Naive thymus-derived CD8-positive, alpha-beta T cell (primary cell): ENCODE measurements at regions not wholly inside any gene's neighbourhood (a gene's known extent, or its start where the extent isn't known, plus 50 kb on each side); places are given as distances from the start of the nearest gene placed in this dataset.

ENCODE experiments used
- ATAC-seq, 2 donors: fragments of 150-1000 bp; cut with Tn5 transposase in 1 of 2; sonication (Bioruptor Pico), chemical (Tn5 transposase) in 1 of 2; 1 replicate in 1 of 2; 2 replicates in 1 of 2; pipeline ENCODE4 v1.10.0; 2021; ENCODE audit warnings: mild to moderate bottlenecking in 2 of 2, moderate library complexity in 2 of 2
- POLR2A ChIA-PET: fragments of 350-600 bp; sonication (Branson Sonifier 250); formaldehyde crosslinking; loops from one replicate; lab custom pipeline; 2021; ENCODE audit warnings: antibody characterized with exemption; lab: Charles Lee
- DNase-seq, 10 donors: peaks; one replicate each; pipeline versions ENCODE4 v3.0.0 to v3.0.0-alpha.2; 2020 to 2022
- H3K27ac Mint-ChIP-seq, 10 donors: one replicate each; pipeline ENCODE4 v1.8.0; 2020 to 2022; ENCODE audit warnings: mild to moderate bottlenecking in 10 of 10, mixed read lengths in 10 of 10, moderate library complexity in 4 of 10, inconsistent platforms in 1 of 10
- H3K27me3 Mint-ChIP-seq, 5 donors: one replicate each; pipeline ENCODE4 v1.8.0; 2021 to 2022; ENCODE audit warnings: mixed read lengths in 5 of 5
- H3K36me3 Mint-ChIP-seq, 3 donors: one replicate each; pipeline ENCODE4 v1.8.0; 2020 to 2022; ENCODE audit warnings: mixed read lengths in 3 of 3, mild to moderate bottlenecking in 2 of 3, inconsistent platforms in 1 of 3
- H3K4me1 Mint-ChIP-seq, 4 donors: one replicate each; pipeline ENCODE4 v1.8.0; 2021 to 2022; ENCODE audit warnings: mixed read lengths in 4 of 4
- H3K4me3 Mint-ChIP-seq, 10 donors: one replicate each; pipeline ENCODE4 v1.8.0; 2020 to 2022; ENCODE audit warnings: mild to moderate bottlenecking in 10 of 10, mixed read lengths in 10 of 10, moderate library complexity in 6 of 10, inconsistent platforms in 1 of 10
- H3K9me3 Mint-ChIP-seq, 9 donors: one replicate each; pipeline ENCODE4 v1.8.0; 2020 to 2022; ENCODE audit warnings: mixed read lengths in 9 of 9, mild to moderate bottlenecking in 3 of 9, inconsistent platforms in 1 of 9, moderate library complexity in 1 of 9

DNA sequence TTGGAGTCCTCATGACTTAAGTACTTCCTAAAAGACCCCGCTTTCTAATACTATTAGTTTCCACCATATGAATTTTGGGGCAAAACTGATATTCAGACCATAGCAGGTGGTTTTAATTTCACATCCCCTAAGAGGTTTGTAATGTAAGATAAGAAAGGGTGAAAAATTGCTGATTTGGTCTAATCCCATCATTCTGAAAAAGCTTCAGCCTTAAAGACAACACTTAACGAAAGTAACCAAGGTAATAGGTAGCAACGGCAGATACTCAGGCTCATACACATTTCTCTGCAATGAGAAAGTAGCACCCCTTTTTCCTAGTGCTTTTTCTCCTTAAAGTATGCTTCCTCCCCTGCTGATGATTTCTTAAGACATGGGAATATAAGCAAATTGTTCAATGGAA is 376.9 kb upstream of the LYPLAL1 start:
- H3K36me3 Mint-ChIP-seq: peaks cover 0 to 4% (median 0%) of the 10 kb centered on the region in 3 donors
- DNase-seq: no peak
- no peak overlapping the region for H3K4me3 Mint-ChIP-seq
- no peak overlapping the region for H3K27ac Mint-ChIP-seq
- H3K9me3 Mint-ChIP-seq: peaks cover 0 to 9% (median 0%) of the 10 kb centered on the region in 9 donors
- H3K4me1 Mint-ChIP-seq: no peaks in the 10 kb centered on the region
- ATAC-seq: no peak
- H3K27me3 Mint-ChIP-seq: peaks cover 0 to 3% (median 0%) of the 10 kb centered on the region in 5 donors
- POLR2A ChIA-PET: no interaction called here

GRCh38 chr1:218802799-218803198 is 370.9 kb upstream of the LYPLAL1 start:
- H3K4me1 Mint-ChIP-seq: no peaks in the 10 kb centered on the region
- POLR2A ChIA-PET: no interaction called here
- DNase-seq (no peak), ATAC-seq (no peak)
- H3K9me3 Mint-ChIP-seq: peaks cover 0 to 13% (median 2%) of the 10 kb centered on the region in 9 donors
- peaks cover 0 to 4% (median 0%) of the 10 kb centered on the region in 3 donors for H3K36me3 Mint-ChIP-seq
- peaks cover 0 to 4% (median 0%) of the 10 kb centered on the region in 5 donors for H3K27me3 Mint-ChIP-seq
- no peak overlapping the region for H3K4me3 Mint-ChIP-seq
- H3K27ac Mint-ChIP-seq: no peak overlapping the region

DNA sequence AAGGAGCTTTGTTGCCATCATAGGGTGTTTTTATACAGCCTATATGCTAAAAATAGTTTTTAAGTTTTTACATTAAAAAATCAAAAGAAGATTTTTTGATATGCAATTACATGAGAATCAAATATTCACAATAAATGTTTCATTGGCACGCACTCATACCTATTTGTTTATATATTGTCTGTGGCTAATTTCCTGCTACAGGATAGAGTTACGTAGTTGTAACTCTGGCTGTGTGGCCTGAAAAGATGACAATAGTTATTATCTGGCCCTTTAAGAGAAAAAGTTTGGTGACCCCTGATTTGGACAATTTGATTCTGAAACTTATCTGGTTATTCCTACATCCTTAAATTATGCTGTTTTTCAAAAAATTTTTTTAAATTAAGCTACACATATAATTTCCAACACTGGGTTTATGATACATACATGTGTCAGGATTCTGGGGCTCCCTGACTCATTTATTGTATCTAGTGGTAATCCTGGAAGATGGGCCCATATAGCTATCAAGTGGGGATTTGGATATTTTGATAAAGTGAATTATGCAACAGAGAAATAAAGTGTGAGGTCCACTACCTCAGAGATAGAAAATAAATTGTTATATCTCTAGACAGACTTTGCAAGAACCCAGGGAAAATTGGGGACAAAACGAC is 370.2 kb upstream of the LYPLAL1 start:
- H3K4me3 Mint-ChIP-seq: no peak overlapping the region
- DNase-seq (no peak), ATAC-seq (no peak)
- H3K27me3 Mint-ChIP-seq: peaks cover 0 to 9% (median 0%) of the 10 kb centered on the region in 5 donors
- POLR2A ChIA-PET: no interaction called here
- H3K4me1 Mint-ChIP-seq: no peaks in the 10 kb centered on the region
- peaks cover 0 to 4% (median 0%) of the 10 kb centered on the region in 3 donors for H3K36me3 Mint-ChIP-seq
- H3K9me3 Mint-ChIP-seq: peaks cover 0 to 16% (median 4%) of the 10 kb centered on the region in 9 donors
- no peak overlapping the region for H3K27ac Mint-ChIP-seq

DNA sequence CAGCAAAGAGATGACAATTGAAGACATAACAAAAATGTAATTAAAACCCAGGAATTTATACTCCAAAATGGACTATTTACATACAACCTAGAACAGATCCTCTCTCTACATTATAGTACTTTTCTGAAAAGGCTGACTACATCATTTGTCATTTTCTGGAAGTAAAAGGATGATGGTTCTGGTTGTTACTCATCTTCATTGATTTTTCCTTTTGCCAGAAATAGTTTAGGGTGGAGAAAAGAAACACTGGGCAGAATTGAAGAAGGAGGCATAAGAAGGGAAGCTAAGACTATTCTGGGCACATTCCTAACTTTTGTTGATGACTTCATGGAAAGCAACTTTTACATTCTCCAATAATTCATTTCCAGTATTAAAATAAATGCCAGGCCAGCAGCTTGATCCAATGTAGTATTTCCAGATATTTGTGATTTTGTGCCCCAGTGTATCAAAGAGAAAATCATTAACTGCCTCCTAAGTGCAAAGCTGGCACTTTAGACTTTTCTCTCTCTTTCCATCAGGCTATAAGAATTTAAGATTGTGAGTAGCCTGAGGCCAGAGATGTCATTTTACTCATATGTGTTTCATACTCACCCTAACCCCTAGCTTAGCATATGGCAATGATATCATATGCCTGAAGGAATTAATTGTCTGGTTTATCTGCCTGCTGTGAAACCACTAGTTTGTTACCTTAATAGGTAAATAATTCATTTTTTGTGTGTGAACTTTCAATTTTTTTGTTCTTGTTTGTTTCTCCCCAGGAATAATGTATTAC is 369.5 kb upstream of the LYPLAL1 start:
- Mint-ChIP-seq H3K4me1 (no peaks in the 10 kb centered on the region), H3K36me3 (peaks cover 0 to 4% (median 0%) of the 10 kb centered on the region in 3 donors), H3K4me3 (no peak overlapping the region), H3K9me3 (peaks cover 0 to 13% (median 4%) of the 10 kb centered on the region in 9 donors), H3K27ac (no peak overlapping the region), H3K27me3 (peaks cover 0 to 14% (median 0%) of the 10 kb centered on the region in 5 donors)
- ATAC-seq: no peak
- POLR2A ChIA-PET: no interaction called here
- DNase-seq: no peak

- H3K9me3 Mint-ChIP-seq: peaks cover 0 to 12% (median 0%) of the 10 kb centered on the region in 9 donors
- no peak overlapping the region for H3K27ac Mint-ChIP-seq
- H3K4me1 Mint-ChIP-seq: no peaks in the 10 kb centered on the region
- no peak for DNase-seq
- POLR2A ChIA-PET: no interaction called here
- no peak overlapping the region for H3K4me3 Mint-ChIP-seq
- ATAC-seq: no peak
- H3K27me3 Mint-ChIP-seq: peaks cover 0 to 10% (median 0%) of the 10 kb centered on the region in 5 donors
- no peaks in the 10 kb centered on the region for H3K36me3 Mint-ChIP-seq
Measured at GRCh38 chr1:218809061-218809460, 364.6 kb upstream of the LYPLAL1 start.

GRCh38 chr1:218809625-218810024 is 364.1 kb upstream of the LYPLAL1 start:
- Mint-ChIP-seq H3K27me3 (peaks cover 0 to 10% (median 0%) of the 10 kb centered on the region in 5 donors), H3K36me3 (no peaks in the 10 kb centered on the region), H3K4me1 (no peaks in the 10 kb centered on the region), H3K27ac (no peak overlapping the region), H3K4me3 (no peak overlapping the region), H3K9me3 (peaks cover 0 to 12% (median 0%) of the 10 kb centered on the region in 9 donors)
- no peak for DNase-seq
- no peak for ATAC-seq
- POLR2A ChIA-PET: no interaction called here

DNA sequence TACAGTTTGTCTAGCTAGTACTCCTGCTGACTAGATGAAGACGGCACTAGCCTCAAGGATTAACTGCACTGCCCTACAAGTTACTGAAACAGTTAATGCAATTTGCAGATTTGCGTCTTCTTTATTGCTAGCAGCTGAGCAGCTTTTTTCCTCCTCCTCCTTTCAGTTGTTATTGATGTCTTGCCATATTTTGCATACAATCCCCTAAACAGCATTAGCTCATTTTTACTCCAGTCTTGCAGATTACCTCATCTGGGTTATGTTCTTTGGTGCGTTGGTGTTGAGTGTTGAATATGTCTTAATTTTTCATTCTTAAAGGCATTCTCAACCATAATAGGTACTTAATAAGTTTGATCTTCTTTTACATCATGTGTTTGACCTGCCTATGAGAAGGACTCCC is 363.4 kb upstream of the LYPLAL1 start:
- ATAC-seq: no peak
- no peak overlapping the region for H3K27ac Mint-ChIP-seq
- peaks cover 0 to 10% (median 0%) of the 10 kb centered on the region in 5 donors for H3K27me3 Mint-ChIP-seq
- POLR2A ChIA-PET: no interaction called here
- H3K36me3 Mint-ChIP-seq: no peaks in the 10 kb centered on the region
- H3K9me3 Mint-ChIP-seq: peaks cover 0 to 12% (median 0%) of the 10 kb centered on the region in 9 donors
- no peak overlapping the region for H3K4me3 Mint-ChIP-seq
- DNase-seq: no peak
- no peaks in the 10 kb centered on the region for H3K4me1 Mint-ChIP-seq

DNA sequence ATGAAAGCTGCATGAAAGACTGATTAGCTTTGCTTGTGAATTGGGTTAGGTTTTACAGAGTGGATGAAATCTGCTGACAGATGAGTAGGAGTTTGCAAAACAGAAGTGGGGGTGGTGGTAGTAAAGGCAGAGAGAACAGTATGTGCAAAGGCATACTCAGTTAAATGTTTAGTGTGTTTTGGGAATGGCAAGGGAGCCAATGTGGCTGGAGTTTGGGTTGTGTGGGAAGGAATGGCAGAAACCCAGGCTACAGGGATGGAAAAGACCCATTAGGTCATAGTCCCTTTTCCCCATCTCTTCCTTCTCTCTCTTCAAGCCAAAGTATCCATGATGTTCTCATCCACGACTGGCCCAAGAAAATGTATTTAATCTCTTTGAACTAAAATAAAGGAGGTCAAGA is 362.2 kb upstream of the LYPLAL1 start:
- no peak overlapping the region for H3K27ac Mint-ChIP-seq
- no peaks in the 10 kb centered on the region for H3K36me3 Mint-ChIP-seq
- DNase-seq (no peak), ATAC-seq (no peak)
- H3K4me1 Mint-ChIP-seq: no peaks in the 10 kb centered on the region
- peaks cover 0 to 10% (median 0%) of the 10 kb centered on the region in 5 donors for H3K27me3 Mint-ChIP-seq
- POLR2A ChIA-PET: no interaction called here
- peaks cover 0 to 12% (median 0%) of the 10 kb centered on the region in 9 donors for H3K9me3 Mint-ChIP-seq
- no peak overlapping the region for H3K4me3 Mint-ChIP-seq

DNA sequence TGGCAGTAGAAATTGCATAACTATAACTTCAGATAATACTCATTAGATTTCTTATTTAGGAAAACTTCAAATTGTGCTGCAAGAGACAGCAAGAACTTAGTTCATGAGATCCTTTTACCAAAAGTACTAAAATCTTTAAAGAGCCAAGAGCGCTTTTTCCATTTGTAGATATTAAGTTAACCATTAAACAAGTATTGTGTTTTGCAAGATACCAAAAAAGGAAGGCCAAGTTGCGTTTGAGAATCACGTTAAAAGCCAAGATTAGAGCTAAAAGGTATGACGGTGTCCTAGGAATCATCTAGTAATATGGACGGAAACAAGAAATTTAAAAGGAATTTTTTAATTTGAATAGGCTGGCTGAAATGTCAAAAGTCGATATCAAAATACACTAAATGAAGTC is 361.3 kb upstream of the LYPLAL1 start:
- POLR2A ChIA-PET: no interaction called here
- Mint-ChIP-seq H3K4me1 (no peaks in the 10 kb centered on the region), H3K4me3 (no peak overlapping the region), H3K27me3 (peaks cover 0 to 10% (median 0%) of the 10 kb centered on the region in 5 donors), H3K36me3 (no peaks in the 10 kb centered on the region), H3K9me3 (peaks cover 0 to 12% (median 0%) of the 10 kb centered on the region in 9 donors), H3K27ac (no peak overlapping the region)
- ATAC-seq: no peak
- DNase-seq: no peak

GRCh38 chr1:218813237-218813636 is 360.4 kb upstream of the LYPLAL1 start:
- POLR2A ChIA-PET: no interaction called here
- peaks cover 0 to 8% (median 0%) of the 10 kb centered on the region in 9 donors for H3K9me3 Mint-ChIP-seq
- no peaks in the 10 kb centered on the region for H3K36me3 Mint-ChIP-seq
- no peak overlapping the region for H3K4me3 Mint-ChIP-seq
- H3K27me3 Mint-ChIP-seq: peaks cover 0 to 7% (median 0%) of the 10 kb centered on the region in 5 donors
- ATAC-seq (no peak), DNase-seq (no peak)
- no peaks in the 10 kb centered on the region for H3K4me1 Mint-ChIP-seq
- no peak overlapping the region for H3K27ac Mint-ChIP-seq

- peaks cover 0 to 1% (median 0%) of the 10 kb centered on the region in 9 donors for H3K9me3 Mint-ChIP-seq
- ATAC-seq: no peak
- H3K27ac Mint-ChIP-seq: no peak overlapping the region
- H3K4me3 Mint-ChIP-seq: no peak overlapping the region
- no peak for DNase-seq
- no peaks in the 10 kb centered on the region for H3K27me3 Mint-ChIP-seq
- H3K4me1 Mint-ChIP-seq: no peaks in the 10 kb centered on the region
- POLR2A ChIA-PET: no interaction called here
- H3K36me3 Mint-ChIP-seq: no peaks in the 10 kb centered on the region
Measured at GRCh38 chr1:218815076-218815475, 358.6 kb upstream of the LYPLAL1 start.

GRCh38 chr1:218817071-218817470 is 356.6 kb upstream of the LYPLAL1 start:
- Mint-ChIP-seq H3K27me3 (peaks cover 0 to 5% (median 0%) of the 10 kb centered on the region in 5 donors), H3K4me3 (no peak overlapping the region), H3K4me1 (no peaks in the 10 kb centered on the region), H3K36me3 (no peaks in the 10 kb centered on the region), H3K27ac (no peak overlapping the region), H3K9me3 (peaks cover 0 to 19% (median 0%) of the 10 kb centered on the region in 9 donors)
- POLR2A ChIA-PET: no interaction called here
- no peak for DNase-seq
- ATAC-seq: no peak

DNA sequence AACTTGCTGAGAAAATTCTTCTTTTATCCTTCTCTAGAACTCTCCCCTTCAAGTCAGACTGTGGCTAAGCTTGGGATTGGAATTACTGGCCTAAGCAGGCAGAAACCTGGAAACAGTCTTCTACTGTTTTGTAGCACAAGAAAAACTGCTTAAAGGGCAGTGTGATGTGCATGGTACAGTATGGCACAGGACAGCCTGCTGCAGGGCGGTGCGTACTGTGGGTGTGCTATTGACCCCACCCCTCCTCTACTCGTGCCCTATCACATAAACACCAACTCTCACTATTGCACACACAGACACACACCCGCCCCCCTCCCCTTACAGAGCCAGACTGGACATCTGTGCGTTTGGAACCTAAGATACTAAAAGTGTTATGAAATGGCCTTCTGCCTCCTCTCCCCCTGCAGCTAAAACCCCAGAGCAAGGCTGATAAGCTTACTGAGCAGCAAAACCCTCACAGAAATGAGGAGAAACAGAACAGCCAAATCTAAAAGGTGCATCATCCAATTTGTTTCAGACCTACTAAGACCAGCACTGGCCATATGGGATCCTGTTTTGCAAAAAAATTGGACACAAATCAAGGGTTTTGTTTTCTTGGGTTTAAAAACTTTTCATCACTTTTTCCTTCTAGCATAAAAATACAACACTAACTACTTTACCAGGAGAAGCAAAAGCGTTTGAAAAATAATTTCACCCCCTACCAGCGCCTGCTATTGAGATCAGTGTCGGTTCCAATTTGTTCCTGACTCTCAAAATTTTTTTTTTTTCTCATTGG is 355.8 kb upstream of the LYPLAL1 start:
- Mint-ChIP-seq H3K27ac (no peak overlapping the region), H3K36me3 (no peaks in the 10 kb centered on the region), H3K9me3 (peaks cover 0 to 19% (median 0%) of the 10 kb centered on the region in 9 donors), H3K4me3 (no peak overlapping the region), H3K27me3 (peaks cover 0 to 5% (median 0%) of the 10 kb centered on the region in 5 donors), H3K4me1 (no peaks in the 10 kb centered on the region)
- DNase-seq (no peak), ATAC-seq (no peak)
- POLR2A ChIA-PET: no interaction called here
